ENCODE measurements at regions not wholly inside any gene's neighbourhood (a gene's known extent, or its start where the extent isn't known, plus 50 kb on each side); places are given as distances from the start of the nearest gene placed in this dataset.

DNA sequence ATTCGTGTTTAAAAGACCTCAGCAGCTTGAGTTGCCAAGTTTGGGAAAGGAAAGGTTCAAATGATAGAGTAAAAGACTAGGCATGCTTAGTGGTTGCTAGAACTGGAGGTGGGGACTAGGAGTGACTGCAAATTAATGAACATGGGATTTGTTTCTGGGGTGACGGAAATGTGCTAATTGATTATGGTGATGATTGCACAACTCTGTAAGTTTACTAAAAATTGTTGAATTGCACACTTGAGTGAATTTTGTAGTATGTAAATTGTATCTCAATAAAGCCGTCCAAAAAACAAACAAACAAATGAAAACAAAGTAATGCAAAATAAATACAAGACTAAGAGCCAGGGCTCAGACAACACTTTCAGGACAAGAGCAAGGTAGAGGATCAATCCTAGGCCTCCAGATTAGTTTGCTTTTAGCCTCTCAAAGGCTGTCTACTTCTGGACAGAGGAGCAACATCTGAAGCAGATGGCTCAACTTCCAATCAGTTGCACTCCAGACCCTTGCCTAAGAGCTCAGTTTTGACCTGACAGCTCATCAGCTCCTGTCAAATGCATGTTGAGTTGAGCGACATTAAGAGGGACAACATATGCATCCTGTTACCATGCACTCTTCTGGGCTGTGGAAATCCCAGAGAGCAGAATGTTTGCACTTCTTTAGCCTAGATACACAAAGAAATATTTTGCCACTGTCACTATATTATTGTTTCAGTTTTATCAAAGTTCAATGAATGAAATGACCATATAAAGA, 111.2 kb upstream of the ASIC2 start:
- no peak for DNase-seq (ENCODE audit: low spot score)

DNA sequence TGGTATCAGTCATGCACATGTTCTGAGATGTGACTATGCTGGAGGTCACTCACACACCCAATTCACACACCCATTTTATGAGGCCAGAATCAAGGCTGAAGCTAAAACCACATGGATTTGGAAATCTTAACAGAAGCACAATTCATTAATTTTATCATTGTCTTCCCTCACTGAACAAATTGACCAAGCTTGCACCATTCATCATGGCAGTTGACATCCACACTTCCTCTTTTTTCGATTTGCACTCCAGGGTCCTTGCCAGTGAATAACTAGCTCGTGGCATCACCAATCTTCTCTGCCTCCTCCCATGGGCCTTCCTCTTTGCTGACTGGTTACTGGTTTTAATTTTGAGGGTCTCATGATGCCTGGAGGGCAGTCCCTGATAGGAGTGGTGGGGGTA, 123.0 kb upstream of the ASIC2 start:
- DNase-seq (ENCODE audit: low spot score): no peak

- no peak for DNase-seq (ENCODE audit: low spot score)
These were observed 128.8 kb upstream of the ASIC2 start for GRCh38 chr17:33421933-33422332.

- no peak for DNase-seq (ENCODE audit: low spot score)
These were observed 140.5 kb upstream of the ASIC2 start for GRCh38 chr17:33433581-33433980.

DNA sequence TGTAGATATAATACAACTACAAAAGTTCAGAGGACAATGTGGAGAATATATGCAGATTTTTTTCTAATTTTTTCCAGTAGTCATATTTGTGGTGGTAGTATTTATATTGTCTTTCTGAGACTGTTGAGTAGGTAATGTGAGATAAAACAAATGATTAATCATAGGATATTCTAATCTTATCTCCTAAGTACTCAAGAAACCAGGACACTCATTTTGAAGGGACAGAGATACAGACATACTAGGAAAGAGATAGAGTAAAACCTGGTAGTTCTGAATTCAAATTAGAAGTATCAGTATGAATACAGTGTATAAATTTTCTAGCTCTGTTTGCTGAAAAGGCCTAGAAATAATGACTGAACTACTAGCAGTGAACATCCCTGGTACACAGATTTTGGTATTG, 141.7 kb upstream of the ASIC2 start:
- DNase-seq (ENCODE audit: low spot score): no peak

GRCh38 chr17:33435721-33436301, 142.7 kb upstream of the ASIC2 start:
- DNase-seq (ENCODE audit: low spot score): no peak

- no peak for DNase-seq (ENCODE audit: low spot score)
These were observed 143.2 kb upstream of the ASIC2 start for GRCh38 chr17:33436321-33436720.

GRCh38 chr17:33438139-33438538, 145.0 kb upstream of the ASIC2 start:
- no peak for DNase-seq (ENCODE audit: low spot score)

DNA sequence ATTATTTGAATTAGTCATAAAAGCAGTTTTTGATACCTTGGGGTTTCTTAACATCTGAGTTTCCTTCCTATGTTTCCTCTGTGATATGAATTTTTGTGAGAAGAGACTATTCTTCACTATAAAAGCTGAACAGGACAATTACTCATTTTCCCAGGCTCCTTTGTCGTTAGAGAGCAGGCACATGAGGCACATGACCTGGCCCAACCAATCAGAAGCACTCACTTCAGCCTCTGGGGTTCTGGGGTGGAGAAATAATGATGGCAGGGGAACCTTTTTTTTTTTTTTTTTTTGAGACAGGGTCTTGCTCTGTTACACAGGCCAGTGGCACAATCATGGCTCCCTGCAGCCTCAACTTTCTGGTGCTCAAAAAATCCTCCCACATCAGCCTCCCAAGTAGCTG, 145.5 kb upstream of the ASIC2 start:
- no peak for DNase-seq (ENCODE audit: low spot score)

DNA sequence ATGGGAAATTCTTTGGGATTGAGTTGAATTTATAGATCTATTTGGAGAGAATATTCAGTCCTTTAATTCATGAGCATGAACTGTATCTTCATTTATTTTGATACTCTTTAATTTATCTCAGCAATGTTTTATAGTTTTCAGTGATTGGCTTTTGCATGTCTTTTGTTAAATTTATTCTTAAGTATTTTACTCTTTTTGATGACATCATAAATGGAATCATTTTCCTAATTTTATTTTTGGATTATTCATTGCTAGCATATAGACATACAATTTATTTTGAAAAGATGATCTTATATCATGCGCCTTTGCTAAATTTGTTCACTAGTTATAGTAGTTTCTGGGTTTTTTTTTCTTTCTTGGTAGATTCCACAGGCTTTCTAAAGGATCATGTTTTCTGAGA, 149.2 kb upstream of the ASIC2 start:
- no peak for DNase-seq (ENCODE audit: low spot score)

GRCh38 chr17:33444731-33445130, 151.6 kb upstream of the ASIC2 start:
- DNase-seq (ENCODE audit: low spot score): no peak

GRCh38 chr17:33447090-33447489, 154.0 kb upstream of the ASIC2 start:
- no peak for DNase-seq (ENCODE audit: low spot score)

- no peak for DNase-seq (ENCODE audit: low spot score)
These were observed 158.1 kb upstream of the ASIC2 start for GRCh38 chr17:33451221-33451620.

- no peak for DNase-seq (ENCODE audit: low spot score)
These were observed 164.4 kb upstream of the ASIC2 start for GRCh38 chr17:33457477-33457876.

DNA sequence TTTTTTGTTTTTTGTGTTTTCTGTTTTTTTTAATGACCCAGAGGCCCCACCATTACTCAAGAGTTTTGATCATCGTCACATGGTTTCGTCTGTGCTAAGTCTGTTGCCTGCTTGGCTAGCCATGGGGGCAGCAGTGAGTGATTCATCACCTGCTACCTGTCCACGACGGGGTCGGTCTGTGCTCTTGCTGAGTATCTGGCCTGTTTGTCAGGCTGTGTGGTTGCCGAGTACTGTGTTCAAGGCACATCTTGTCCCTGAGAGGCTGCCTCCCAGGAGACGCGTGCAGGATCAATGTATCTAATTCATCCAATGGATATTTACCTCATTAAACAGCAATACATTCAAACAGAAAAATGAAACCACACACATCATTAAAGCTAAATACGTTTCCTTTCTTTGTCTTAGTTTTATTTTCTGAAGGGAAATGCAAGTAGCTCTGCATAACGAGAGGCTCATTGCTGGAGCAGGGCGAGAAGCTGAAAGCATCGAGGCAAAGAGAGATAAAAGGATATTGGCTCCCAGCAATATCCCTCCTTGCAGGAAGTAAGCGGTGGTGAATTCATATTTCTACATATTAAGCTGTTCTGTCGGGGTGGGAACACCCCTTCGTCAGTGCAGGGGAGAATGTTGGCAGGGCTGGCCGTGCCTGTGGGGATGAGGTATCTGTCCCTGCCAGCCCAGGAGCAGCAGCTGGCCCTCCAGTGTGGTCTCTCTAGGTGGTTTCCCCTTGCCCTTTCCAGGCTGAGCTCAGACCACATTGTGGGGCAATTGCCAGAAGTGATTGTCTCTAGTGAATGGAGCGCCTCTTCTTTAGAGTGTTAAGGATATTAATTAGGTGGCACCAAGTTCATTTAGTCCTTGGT, 166.2 kb upstream of the ASIC2 start:
- no peak for DNase-seq (ENCODE audit: low spot score)

DNA sequence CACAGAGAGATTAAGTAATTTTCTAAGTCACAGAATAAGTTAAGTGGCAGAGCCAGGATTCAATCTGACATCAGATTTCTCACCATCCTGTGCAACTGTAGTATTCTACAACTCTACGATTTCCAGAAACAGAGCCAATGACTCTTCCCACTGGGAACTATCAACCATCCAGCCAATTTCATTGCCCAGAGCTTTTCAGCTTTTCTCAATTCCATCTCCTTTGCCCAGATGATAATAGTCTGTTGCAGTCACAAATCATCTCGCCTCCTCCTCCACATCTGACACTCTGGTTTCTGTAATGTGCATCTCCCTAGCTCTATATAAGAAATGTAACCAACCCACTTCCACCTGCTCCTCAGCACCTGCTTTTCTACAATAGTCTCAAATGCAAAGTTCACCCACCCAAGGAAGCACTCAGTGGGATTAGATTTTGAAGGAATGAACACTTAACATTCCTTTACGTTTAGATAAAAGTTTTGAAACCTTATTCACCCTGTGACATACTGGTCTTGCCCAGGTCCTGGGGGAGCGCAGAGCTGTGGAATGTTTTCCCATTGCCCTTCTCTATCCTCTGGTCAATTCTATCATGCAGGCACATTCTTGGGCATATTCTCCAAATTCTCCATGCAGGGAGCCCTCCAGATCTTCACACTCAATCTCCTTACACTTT, 167.8 kb upstream of the ASIC2 start:
- DNase-seq (ENCODE audit: low spot score): no peak

DNA sequence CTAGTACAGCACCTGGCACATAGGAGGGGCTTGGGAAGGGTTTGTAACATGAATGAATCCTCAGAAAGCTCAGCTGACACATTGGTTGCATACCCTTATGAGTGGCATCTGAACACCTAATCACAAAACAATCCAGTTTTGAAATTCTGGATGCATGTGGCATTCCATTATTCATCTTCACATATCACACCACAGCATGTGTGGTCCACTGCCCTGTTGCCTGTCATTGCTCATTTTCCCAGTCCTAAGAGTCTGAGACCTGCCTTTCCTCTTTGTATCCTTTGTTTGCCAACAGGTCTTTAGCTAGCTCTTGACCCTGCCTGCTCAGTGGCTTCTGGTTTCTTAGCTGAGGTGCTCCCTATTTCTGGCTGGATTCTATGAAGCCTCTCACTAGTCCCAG, 170.8 kb upstream of the ASIC2 start:
- no peak for DNase-seq (ENCODE audit: low spot score)

- no peak for DNase-seq (ENCODE audit: low spot score)
These were observed 171.7 kb upstream of the ASIC2 start for GRCh38 chr17:33464669-33465280.

DNA sequence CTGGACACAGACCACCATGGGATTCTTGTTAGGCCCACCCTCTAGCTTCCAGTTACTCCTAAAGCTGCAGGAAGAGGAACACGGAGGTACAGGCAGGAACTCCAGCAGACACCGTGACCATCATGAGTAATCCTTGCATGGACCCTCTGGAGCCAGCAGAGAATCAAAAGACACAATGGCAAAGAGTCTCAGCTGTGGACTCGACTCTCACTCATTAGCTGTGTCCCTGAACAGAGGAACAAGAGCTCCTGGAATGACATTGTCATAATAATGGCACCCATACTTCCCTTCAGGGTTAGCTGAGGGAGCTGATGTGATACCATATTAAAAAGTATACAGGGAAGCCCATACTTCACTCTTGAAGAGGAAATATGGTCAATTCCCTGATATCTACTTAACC, 176.3 kb upstream of the ASIC2 start:
- DNase-seq (ENCODE audit: low spot score): no peak

- peak; percentile 44 for DNase-seq (ENCODE audit: low spot score)
These were observed 176.8 kb upstream of the ASIC2 start for GRCh38 chr17:33469911-33470310.

GRCh38 chr17:33473061-33473460, 180.0 kb upstream of the ASIC2 start:
- DNase-seq (ENCODE audit: low spot score): no peak

GRCh38 chr17:33474789-33475188, 181.7 kb upstream of the ASIC2 start:
- DNase-seq (ENCODE audit: low spot score): no peak

Measured in SW480 (cell line).